Central memory CD4-positive, alpha-beta T cell (primary cell): ENCODE measurements at regions not wholly inside any gene's neighbourhood (a gene's known extent, or its start where the extent isn't known, plus 50 kb on each side); places are given as distances from the start of the nearest gene placed in this dataset.

Experiments used
- DNase-seq: peaks from one replicate; pipeline ENCODE4 v3.0.0; 2022

DNA sequence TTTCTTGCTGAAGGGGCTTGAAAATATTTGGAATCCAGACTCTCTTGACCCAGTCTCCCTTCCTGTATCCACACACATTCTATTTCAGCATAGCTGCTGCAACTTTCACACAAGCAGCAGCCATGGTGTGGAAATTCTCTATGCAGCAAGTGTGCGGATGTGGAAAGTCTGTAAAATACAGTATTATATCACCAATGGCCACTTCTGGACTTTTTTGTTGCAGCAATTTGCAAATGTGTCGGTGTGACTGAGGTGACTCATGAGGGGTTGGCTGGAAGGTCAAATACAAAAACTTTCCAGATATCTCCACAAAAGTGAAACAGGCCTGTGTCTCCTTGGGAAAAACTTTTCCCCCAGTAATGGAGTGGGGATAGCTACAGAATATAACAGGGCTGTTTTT is 299.3 kb upstream of the GYPC start:
- DNase-seq: no peak

GRCh38 chr2:126358122-126358521 is 297.8 kb upstream of the GYPC start:
- DNase-seq: no peak

DNA sequence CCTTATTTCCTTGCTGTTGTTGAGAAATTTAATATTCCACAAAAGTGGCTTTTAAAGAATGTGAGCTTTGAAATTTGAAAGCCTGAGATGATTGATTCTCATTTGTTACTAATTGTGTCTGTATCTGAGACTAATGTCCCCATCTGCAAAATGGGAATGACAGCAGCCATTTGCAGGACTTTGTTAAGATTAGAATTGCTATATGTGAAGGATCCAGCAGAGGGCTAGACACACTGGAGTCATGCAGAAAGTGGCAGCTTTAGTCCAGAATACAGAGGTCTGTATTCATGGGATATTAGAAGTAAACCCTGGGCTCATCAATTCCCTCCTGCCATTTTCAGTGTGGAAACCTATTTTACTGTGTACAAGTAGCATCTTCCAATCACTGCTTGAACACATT is 296.5 kb upstream of the GYPC start:
- peak; percentile 15 for DNase-seq

GRCh38 chr2:126367361-126367760 is 288.6 kb upstream of the GYPC start:
- DNase-seq: no peak

DNA sequence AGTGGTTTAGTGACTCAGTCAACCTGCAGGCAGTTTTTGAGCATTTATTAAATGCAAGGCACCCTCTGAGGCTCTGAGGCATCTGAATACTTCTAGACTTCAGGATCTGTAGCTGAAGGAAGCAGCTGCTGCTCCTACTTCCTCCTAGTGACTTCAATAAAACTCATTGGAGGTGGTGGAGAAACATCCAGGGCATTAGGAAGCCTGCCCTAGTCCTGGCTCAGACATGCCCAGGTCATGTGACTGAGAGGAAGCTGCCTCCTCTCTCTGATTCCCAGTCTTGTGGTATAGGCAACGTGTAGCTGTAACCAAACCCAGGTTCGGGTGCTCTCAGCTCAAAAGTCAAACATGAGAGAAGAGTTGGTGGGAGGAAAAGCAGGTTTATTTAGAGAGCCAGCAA is 287.2 kb upstream of the GYPC start:
- DNase-seq: no peak

DNA sequence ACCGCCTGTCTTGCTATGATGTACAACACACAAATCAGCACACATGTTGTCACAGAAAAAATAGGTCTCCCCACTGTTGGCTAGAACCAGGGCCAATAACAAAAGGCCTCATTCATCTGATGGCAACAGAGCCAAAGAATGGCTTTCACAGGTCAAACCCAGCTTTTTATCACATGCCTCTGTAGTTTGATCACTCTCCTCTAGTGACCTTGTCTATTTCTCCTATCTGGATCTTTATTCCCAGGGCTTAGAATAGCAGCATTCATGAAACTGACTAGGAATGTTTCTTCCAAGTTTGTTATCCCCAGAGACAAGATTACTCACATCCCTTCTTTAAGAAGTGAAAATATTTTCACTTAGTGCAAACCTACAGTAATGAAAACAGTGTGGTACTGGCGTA is 285.8 kb upstream of the GYPC start:
- DNase-seq: no peak

- no peak for DNase-seq
Measured at GRCh38 chr2:126372406-126372805, 283.6 kb upstream of the GYPC start.

GRCh38 chr2:126378176-126378575 is 277.8 kb upstream of the GYPC start:
- DNase-seq: no peak

DNA sequence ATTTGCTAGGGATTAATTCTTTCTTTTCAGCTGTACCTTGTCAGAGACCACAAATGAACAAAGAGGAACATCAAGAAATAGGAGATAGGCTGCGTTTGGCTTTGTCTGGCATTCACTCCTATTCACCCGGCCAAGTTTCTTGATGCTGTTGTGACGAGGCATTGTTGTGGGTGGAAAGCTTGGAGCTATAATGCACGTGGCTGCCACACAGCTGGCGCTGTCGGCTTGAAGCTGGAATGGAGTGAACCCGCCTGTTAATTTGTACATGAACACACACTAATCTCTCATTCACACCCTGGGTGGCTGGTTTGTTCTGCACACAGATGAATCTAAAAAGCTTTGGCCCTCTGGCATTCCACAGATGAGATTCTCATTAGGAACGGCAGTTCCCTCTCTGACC is 274.9 kb upstream of the GYPC start:
- no peak for DNase-seq

DNA sequence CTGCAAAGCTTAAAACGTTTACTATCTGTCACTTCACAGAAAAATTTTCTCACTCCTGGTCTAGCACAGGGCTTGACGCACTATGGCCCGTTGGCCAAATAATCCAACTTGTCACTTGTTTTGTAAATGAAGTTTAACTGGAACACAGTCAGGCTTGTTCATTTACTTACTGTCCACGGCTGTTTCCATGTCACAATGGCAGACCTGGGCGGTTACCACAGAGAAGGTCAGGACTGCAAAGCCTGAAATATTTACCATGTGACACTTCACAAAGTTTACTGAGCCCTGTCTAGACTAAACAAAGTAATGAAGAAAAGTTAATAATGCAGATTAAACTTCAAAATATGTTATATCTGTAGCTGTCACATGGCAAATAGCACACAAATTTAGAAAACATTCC is 273.0 kb upstream of the GYPC start:
- DNase-seq: no peak

GRCh38 chr2:126383800-126384199 is 272.2 kb upstream of the GYPC start:
- DNase-seq: no peak

- DNase-seq: no peak
Measured at GRCh38 chr2:126385441-126385840, 270.5 kb upstream of the GYPC start.

DNA sequence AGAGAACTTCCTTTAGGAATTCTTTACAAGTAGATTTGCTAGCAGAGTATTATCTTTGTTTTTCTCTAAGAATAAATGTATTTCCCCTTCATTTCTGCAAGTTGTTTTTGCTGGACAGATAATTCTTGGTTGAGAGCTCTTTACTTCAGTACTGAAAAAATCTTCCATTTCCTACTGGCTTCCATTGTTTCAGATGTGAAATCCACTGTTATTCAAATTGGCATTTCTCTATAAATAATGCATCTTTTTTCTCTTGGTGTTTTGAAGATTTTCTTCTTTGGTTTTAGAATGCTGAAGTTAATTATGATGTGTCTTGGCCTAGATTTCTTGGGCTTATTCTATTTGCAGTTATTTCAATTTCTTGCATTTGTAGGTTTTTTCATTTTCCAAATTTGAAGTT is 270.0 kb upstream of the GYPC start:
- no peak for DNase-seq

DNA sequence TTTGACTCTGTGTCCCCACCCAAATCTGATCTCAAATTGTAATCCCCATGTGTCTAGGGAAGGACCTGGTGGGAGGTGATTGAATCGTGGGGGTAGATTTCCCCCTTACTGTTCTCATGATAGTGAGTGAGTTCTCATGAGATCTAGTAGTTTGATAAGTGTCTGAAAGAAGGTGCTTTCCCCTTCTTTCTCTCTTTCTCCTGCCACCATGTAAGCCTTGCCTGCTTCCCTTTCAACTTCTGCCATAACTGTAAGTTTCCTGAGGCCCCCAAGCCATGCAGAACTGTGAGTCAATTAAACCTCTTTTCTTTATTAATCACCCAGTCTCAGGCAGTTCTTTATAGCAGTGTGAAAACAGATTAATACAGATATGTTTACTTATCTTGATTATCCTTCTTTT is 266.5 kb upstream of the GYPC start:
- DNase-seq: no peak

- no peak for DNase-seq
Measured at GRCh38 chr2:126392889-126393288, 263.1 kb upstream of the GYPC start.

DNA sequence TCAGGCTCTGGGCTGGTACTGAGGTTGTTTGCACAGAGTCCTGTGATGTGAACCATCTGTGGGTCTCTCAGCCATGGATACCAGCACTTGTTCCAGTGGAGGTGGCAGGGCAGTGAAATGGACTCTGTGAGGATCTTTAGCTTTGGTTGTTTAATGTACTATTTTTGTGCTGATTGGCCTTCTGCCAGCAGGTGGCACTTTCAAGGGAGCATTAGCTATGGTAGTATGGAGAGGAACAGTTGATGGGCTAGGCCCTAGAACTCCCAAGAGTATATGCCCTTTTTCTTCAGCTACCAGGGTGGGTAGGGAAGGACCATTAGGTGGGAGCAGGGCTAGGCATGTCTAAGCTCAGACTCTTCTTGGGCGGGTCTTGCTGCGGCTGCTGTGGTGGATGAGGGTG is 257.0 kb upstream of the GYPC start:
- DNase-seq: peak; percentile 0

- no peak for DNase-seq
Measured at GRCh38 chr2:126403039-126403628, 252.8 kb upstream of the GYPC start.

- DNase-seq: no peak
Measured at GRCh38 chr2:126406267-126406666, 249.7 kb upstream of the GYPC start.

DNA sequence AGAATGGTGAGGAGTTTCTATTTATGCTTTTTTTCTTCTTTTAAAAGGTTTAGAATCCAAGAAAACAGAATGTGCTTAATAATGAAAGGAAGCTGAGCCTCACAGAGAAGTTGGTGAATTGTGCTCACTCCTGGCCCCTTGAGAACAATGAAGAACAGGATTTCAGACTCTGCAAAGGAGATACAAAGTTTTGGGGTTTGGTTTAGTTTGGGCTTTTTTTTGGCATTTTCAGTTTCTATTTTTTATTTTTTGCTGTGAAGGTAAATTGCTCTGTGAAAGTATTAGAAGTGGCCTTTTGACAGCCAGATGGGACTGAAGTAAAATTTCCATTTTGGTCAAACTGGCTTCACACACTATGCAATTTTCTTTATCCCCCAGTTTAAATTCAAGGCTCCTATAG is 247.3 kb upstream of the GYPC start:
- DNase-seq: no peak

- DNase-seq: no peak
Measured at GRCh38 chr2:126409850-126410249, 246.1 kb upstream of the GYPC start.

GRCh38 chr2:126413079-126413478 is 242.9 kb upstream of the GYPC start:
- DNase-seq: peak; percentile 3

DNA sequence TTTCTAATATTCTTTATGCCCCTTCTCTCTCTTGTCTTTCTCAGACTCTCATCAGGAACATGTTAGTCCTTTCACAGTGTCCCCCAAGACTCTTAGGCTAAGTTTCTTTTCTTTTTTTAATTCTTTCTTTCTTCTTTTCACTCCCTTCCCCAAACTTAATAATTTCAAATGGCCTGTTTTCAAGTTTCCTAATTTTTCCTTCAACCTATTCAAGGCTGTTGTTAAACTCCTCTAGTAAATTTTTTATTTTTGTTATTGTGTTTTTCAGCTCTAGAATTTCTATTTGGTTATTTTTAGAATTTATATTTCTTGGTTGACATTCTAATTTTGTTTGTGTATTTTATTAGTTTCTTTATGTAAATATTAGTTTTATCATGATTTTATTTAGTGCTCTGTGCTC is 236.6 kb upstream of the GYPC start:
- no peak for DNase-seq

- DNase-seq: no peak
Measured at GRCh38 chr2:126425943-126426342, 230.0 kb upstream of the GYPC start.

DNA sequence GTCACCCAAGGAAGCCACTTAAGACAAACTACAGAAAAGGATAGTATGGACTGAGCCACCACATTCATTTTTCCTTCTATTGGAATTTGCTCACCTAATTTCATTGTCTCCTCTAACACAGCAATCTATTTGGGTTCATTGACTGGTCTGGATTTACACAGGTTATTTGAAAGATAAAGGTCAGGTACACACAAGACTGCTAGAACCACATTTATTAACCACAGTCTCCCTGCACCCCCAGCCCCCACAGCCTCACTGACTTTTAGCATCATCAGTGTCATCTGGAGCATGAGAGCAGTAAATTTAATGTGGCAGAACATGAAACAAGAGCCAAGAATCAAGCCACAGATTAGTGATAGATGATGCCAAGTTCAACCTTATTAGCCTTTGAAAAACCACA is 226.9 kb upstream of the GYPC start:
- no peak for DNase-seq

GRCh38 chr2:126431136-126431535 is 224.8 kb upstream of the GYPC start:
- no peak for DNase-seq

DNA sequence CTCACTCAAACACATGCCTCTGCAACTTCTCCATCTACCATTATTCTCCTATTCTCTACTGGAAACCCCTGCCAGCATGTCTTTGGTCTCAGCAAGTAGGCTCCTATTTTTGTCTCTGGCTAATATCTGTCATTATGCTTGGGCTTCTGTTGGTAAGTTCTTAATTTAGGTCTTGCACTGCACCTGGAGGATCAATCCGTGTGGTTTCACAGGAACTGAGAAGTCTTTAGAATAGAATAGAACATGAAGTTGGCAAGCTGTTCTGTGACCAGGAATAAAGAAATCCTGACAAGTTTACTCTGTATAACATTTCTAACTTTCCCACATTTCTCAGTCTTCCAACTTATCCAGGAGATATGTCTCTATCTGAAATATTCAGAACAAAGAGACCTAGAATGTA is 219.5 kb upstream of the GYPC start:
- DNase-seq: no peak
